HEK293 (cell line): ENCODE measurements at regions not wholly inside any gene's neighbourhood (a gene's known extent, or its start where the extent isn't known, plus 50 kb on each side); places are given as distances from the start of the nearest gene placed in this dataset.

ENCODE experiments used
- CTCF ChIA-PET: fragments of 350-600 bp; formaldehyde crosslinking; extraction: SDS; loops from one replicate; lab custom pipeline; 2021; ENCODE audit warnings: antibody characterized with exemption; lab: Yijun Ruan, JAX
- POLR2A ChIA-PET: fragments of 300-600 bp; formaldehyde crosslinking; extraction: SDS; loops from one replicate; lab custom pipeline; 2020; ENCODE audit warnings: antibody characterized with exemption, inconsistent platforms; lab: Yijun Ruan, JAX
- H3K27ac ChIP-seq: fragments of 200-500 bp; sonication (Bioruptor generic); 2 replicates; pipeline ENCODE4 v1.5.1; 2014; ENCODE audit warnings: low read depth, low read length, control low read depth, inconsistent platforms; ENCODE audit errors: extremely low read depth
- H3K36me3 ChIP-seq, 2 experiments: fragments of 200-500 bp in 1 of 2; sonication (Bioruptor generic) in 1 of 2; 1 replicate in 1 of 2; 2 replicates in 1 of 2; pipeline ENCODE4 v1.5.1; 2014 to 2017; ENCODE audit warnings: inconsistent platforms in 2 of 2, low read length in 2 of 2; ENCODE audit not compliant: control insufficient read depth in 2 of 2, insufficient read depth in 1 of 2
- H3K4me1 ChIP-seq: fragments of 200-500 bp; sonication (Bioruptor generic); 2 replicates; pipeline ENCODE4 v1.5.1; 2014; ENCODE audit warnings: mild to moderate bottlenecking, low read length, inconsistent platforms; ENCODE audit not compliant: control insufficient read depth, insufficient read depth
- H3K4me3 ChIP-seq: 2 replicates; pipeline ENCODE4 v1.5.1; 2011; ENCODE audit warnings: low read depth, mild to moderate bottlenecking, control low read depth, low read length, moderate library complexity
- H3K9me3 ChIP-seq: fragments of 200-500 bp; sonication (Bioruptor generic); 2 replicates; pipeline ENCODE4 v1.5.1; 2014; ENCODE audit warnings: low read depth, low read length, inconsistent platforms; ENCODE audit not compliant: control insufficient read depth, insufficient read depth
- BCL6B ChIP-seq: fragments of 450-650 bp; formaldehyde crosslinking; IDR thresholded peaks from 2 replicates; pipeline ENCODE4 v1.5.1; 2017; ENCODE audit warnings: missing biosample characterization, missing genetic modification characterization
- CTCF ChIP-seq: fragments of 450-650 bp; formaldehyde crosslinking; IDR thresholded peaks from 2 replicates; pipeline ENCODE4 v1.5.1; 2016; ENCODE audit warnings: missing biosample characterization, missing genetic modification characterization
- GLIS1 ChIP-seq: fragments of 450-650 bp; formaldehyde crosslinking; IDR thresholded peaks from 2 replicates; pipeline ENCODE4 v1.5.1; 2016; ENCODE audit warnings: missing biosample characterization, missing genetic modification characterization
- HOXC10 ChIP-seq: sonication (generic); formaldehyde crosslinking; IDR thresholded peaks from 2 replicates; pipeline ENCODE4 v1.8.1; 2023; ENCODE audit warnings: mild to moderate bottlenecking, missing genetic modification reagents
- SETDB1 ChIP-seq: IDR thresholded peaks from one replicate; pipeline ENCODE4 v1.6.1; 2017; ENCODE audit warnings: mild to moderate bottlenecking, low read length, moderate library complexity, mixed read lengths; ENCODE audit not compliant: insufficient read length
- ZBTB6 ChIP-seq: fragments of 450-650 bp; formaldehyde crosslinking; IDR thresholded peaks from 2 replicates; pipeline ENCODE4 v1.5.1; 2017; ENCODE audit warnings: missing biosample characterization, missing genetic modification characterization
- ZNF112 ChIP-seq: fragments of 450-650 bp; formaldehyde crosslinking; IDR thresholded peaks from 2 replicates; pipeline ENCODE4 v1.5.0; 2017; ENCODE audit warnings: missing biosample characterization, missing genetic modification characterization
- ZNF155 ChIP-seq: fragments of 450-650 bp; formaldehyde crosslinking; IDR thresholded peaks from 2 replicates; pipeline ENCODE4 v1.5.1; 2016; ENCODE audit warnings: missing biosample characterization, missing genetic modification characterization
- ZNF157 ChIP-seq: fragments of 450-650 bp; formaldehyde crosslinking; IDR thresholded peaks from 2 replicates; pipeline ENCODE4 v1.5.1; 2016; ENCODE audit warnings: missing biosample characterization, missing genetic modification characterization
- ZNF18 ChIP-seq: fragments of 450-650 bp; formaldehyde crosslinking; IDR thresholded peaks from 2 replicates; pipeline ENCODE4 v1.5.1; 2016; ENCODE audit warnings: missing biosample characterization, missing genetic modification characterization
- ZNF280D ChIP-seq: fragments of 450-650 bp; formaldehyde crosslinking; IDR thresholded peaks from 2 replicates; pipeline ENCODE4 v1.5.1; 2016; ENCODE audit warnings: missing biosample characterization, missing genetic modification characterization
- ZNF341 ChIP-seq: fragments of 450-650 bp; formaldehyde crosslinking; IDR thresholded peaks from 2 replicates; pipeline ENCODE4; 2016; ENCODE audit warnings: low read depth, missing biosample characterization, missing genetic modification characterization
- ZNF366 ChIP-seq: fragments of 450-650 bp; formaldehyde crosslinking; conservative IDR thresholded peaks from 2 replicates; pipeline ENCODE4 v1.5.1; 2016; ENCODE audit warnings: missing biosample characterization, missing genetic modification characterization
- ZNF426 ChIP-seq: fragments of 450-650 bp; formaldehyde crosslinking; IDR thresholded peaks from 2 replicates; pipeline ENCODE4 v1.5.1; 2017; ENCODE audit warnings: missing biosample characterization, missing genetic modification characterization, mild to moderate bottlenecking, inconsistent platforms, moderate library complexity
- ZNF488 ChIP-seq: fragments of 450-650 bp; formaldehyde crosslinking; IDR thresholded peaks from 2 replicates; pipeline ENCODE4 v1.5.1; 2016; ENCODE audit warnings: missing biosample characterization, missing genetic modification characterization
- ZNF585B ChIP-seq: fragments of 450-650 bp; formaldehyde crosslinking; IDR thresholded peaks from 2 replicates; pipeline ENCODE4 v1.5.1; 2016; ENCODE audit warnings: missing biosample characterization, missing genetic modification characterization
- ZNF639 ChIP-seq: fragments of 450-650 bp; formaldehyde crosslinking; IDR thresholded peaks from 2 replicates; pipeline ENCODE4 v1.5.1; 2016; ENCODE audit warnings: missing biosample characterization, missing genetic modification characterization
- ZNF76 ChIP-seq: fragments of 450-650 bp; formaldehyde crosslinking; IDR thresholded peaks from 2 replicates; pipeline ENCODE4; 2016; ENCODE audit warnings: low read depth, missing biosample characterization, missing genetic modification characterization, borderline replicate concordance
- ZNF792 ChIP-seq: fragments of 450-650 bp; formaldehyde crosslinking; IDR thresholded peaks from 2 replicates; pipeline ENCODE4 v1.5.1; 2016; ENCODE audit warnings: missing biosample characterization, missing genetic modification characterization
- ZNF843 ChIP-seq: fragments of 450-650 bp; formaldehyde crosslinking; IDR thresholded peaks from 2 replicates; pipeline ENCODE4 v1.5.1; 2016; ENCODE audit warnings: missing biosample characterization, missing genetic modification characterization

- TF ChIP-seq CTCF, result no peak
Observed at GRCh38 chr20:16111852-16112412, 461.3 kb downstream of the KIF16B start (continued).

GRCh38 chr20:16111172-16111832 lies 461.9 kb downstream of the KIF16B start:
- TF ChIP-seq ZNF426 (tag by site-specific recombination) (no peak), ZNF843 (tag by site-specific recombination) (no peak), ZNF76 (tag by site-specific recombination) (no peak), ZNF488 (tag by site-specific recombination) (no peak), ZNF280D (tag by site-specific recombination) (no peak), ZNF366 (tag by site-specific recombination) (no peak), GLIS1 (tag by site-specific recombination) (no peak), ZNF341 (tag by site-specific recombination) (no peak), BCL6B (no peak), ZNF157 (tag by site-specific recombination) (no peak), ZBTB6 (tag by site-specific recombination) (no peak), ZNF792 (no peak), ZNF155 (tag by site-specific recombination) (no peak), ZNF18 (tag by site-specific recombination) (no peak), SETDB1 (no peak), ZNF585B (no peak), HOXC10 (CRISPR knock-in tag) (no peak), ZNF639 (tag by site-specific recombination) (no peak), ZNF112 (no peak)
- H3K9me3 ChIP-seq, result no peaks in the 10 kb centered on the region
- no peaks in the 10 kb centered on the region for H3K4me1 ChIP-seq
- H3K4me3 ChIP-seq, result no peak overlapping the region
- H3K27ac ChIP-seq, result no peak overlapping the region
- POLR2A ChIA-PET, result interaction anchor here (0.8 kb wide), 1 partner anchor 1544 kb away, joined by 3 read pairs; no protein-coding TSS in a partner anchor
- CTCF ChIA-PET, result no interaction called here
- no peaks in the 10 kb centered on the region for H3K36me3 ChIP-seq
